ENCODE measurements at regions not wholly inside any gene's neighbourhood (a gene's known extent, or its start where the extent isn't known, plus 50 kb on each side); places are given as distances from the start of the nearest gene placed in this dataset.
"Not testable (repeated sequence)": the region's sequence is repeated elsewhere in the genome, so short reads cannot be mapped to it uniquely, and the experiment has no call there.

DNA sequence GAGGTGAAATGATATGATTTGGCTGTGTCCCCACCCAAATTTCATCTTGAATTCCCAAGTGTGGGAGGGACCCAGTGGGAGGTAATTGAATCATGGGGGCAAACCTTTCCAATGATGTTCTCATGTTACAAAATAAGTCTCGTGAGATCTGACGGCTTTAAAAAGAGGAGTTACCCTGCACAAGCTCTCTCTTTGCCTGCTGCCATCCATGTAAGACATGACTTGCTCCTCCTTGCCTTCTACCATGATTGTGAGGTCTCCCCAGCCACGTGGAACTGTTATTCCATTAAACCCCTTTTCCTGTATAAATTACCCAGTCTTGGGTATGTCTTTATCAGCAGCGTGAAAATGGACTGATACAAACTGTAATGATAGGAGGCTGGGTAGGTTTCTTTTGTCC, 145.1 kb downstream of the AKR1D1 start:
- not testable (repeated sequence) for DNase-seq

DNA sequence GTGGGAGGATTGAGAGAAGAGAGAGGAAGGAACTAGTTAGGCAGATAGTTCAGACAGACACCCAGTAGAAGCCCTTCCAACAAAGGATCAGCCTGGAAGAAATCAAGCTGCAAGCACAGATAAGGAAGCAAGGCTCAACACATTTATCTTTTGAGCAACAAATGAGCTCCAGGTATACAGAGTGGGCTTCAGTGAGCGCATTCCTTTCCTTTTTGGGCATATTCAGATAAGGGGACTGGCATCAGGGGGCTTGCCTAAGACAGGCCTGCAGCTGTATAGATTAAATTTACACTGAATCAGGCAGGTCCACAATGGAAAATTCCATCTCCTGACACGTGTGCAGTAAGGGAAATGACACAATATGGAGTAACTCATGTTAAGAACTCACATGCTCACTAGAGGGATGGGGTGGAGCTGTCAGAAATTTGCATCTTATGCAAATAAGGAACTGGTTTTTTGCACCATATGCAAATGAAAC, 147.2 kb downstream of the AKR1D1 start:
- DNase-seq, result no peak

DNA sequence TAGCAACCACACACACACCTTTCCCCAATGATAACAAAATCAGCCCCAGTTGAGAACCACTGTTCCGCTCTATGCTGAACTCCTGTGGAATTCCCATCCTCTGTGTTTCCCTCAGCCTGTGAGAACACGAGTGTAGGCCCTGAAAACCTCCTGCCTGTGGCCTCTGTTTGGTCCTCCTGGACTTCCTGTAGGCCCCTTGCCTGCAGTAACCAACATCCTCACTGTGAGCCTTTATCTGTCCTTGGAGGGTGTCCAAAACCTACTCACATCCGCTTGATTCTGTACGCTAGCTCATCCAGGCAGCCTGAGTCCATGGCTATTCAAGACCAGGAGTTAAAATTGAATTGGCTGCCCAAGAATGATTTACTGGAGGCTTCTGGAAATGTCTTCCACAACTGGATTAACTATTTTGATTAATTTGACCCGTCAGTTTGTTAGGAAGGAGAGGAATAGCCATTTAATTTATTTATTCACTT, 149.8 kb downstream of the AKR1D1 start:
- DNase-seq, result no peak

DNA sequence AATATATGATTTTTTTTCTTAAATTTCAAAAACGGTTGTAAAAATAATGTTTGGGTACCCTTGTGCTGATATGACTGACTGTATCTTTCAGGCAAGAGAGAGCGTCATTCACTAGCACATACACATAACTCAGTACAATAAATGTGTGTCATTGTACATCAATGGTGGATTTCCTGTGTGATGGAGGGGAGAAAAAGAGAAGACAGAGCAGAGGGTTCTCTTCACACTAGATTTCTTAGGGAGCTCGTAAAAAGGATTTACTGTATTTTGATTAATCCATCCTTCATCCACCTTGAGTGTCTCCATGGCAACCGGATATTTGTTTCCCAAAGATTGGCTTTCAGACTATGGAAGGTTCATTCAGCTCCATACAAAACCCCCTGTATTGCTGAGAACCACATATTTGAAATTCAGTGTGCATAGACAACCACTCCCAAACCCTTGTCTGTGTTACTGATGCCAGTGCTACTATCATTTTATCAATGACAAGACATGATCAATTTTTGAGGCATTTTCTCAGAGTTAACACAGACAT, 150.6 kb downstream of the AKR1D1 start:
- DNase-seq, result no peak

DNA sequence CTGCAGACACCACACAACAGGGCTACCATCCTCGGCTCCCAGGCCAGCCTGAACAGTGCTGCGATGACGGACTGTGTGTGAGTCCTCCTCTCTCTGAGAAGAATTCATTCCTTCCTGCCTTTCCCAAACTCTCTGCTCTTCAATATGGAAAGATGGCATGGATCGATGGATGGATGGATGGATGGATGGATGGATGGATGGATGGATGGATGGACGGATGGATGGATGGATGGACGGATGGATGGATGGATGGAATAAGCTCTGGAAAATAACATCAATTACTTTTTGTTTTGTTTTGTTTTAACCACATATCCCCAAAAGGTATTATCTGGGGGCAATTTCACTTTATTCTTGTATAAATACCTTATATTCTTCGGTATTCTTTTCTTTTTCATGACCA, 151.9 kb downstream of the AKR1D1 start:
- no peak for DNase-seq

DNA sequence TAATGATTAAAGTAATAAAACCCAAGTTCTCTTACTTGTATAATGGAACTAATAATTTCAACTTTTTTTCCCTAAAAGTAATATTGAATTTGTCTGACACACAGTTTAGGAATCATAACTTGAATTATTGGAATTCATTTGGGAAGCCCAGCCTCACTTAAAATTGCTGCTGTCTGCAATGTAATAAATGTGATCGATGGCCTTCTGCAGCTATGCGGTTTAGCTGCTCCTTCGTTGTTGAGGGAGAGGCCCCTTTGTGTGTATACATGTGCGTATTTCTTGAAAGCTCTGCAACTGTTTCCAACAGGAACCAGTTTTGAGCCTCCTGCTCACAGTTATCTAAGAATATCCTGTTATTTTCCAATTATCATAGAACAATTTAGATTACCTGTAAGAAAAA, 152.5 kb downstream of the AKR1D1 start:
- DNase-seq, result no peak

DNA sequence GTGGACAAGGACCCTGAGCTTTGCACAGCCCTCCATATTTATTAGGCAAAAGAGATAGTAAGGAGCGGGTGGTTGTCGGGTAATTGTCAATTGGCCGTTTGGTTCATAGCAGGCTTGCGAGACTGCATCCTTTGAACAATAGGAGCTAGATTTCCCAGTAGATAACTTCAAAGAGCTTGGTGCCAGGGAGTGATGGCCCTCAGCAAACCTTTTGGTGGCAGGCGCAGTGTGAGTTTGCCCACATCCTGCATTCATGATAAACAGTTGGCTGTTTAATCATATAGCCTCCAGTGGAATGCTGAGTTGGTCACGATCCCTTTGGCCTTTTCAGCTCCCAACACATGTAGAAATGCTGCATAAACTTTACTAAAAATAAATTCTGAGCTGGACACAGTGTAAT, 156.9 kb downstream of the AKR1D1 start:
- no peak for DNase-seq

DNA sequence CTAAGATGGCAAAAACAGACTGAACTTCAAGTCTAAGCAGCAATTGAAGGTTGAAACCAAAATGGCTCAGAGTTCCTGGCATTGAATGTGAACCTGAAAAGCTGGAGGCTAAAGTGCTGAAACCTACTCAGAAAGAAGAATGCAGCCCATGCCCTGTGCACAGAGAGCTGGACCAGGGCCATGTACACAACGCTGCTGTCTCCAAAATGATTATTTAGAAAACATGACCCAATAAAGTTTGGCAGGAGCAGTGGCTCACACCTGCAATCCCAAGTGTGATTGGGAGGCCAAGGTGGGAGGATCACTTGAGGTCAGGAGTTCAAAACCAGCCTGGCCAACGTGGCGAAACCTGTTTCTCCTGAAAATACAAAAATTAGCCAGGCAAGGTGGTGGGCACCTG, 158.9 kb downstream of the AKR1D1 start:
- no peak for DNase-seq

DNA sequence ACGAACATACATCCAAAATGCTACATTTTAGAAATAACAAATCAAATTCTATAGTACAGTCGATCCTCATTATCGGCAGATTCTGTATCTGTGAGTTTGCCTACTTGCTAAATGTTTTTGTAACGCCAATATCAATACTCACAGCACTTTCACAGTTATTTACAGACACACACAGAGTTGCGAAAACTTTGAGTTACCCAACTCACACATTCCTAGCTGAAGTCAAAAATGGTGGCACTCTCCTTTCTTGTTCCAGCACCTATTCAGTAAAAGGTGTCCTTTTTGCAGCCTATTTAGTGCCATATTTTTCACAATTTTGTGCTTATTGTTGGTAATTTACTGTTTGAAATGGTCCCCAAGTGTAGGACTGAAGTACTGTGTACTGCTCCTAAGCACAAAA, 161.7 kb downstream of the AKR1D1 start:
- no peak for DNase-seq

DNA sequence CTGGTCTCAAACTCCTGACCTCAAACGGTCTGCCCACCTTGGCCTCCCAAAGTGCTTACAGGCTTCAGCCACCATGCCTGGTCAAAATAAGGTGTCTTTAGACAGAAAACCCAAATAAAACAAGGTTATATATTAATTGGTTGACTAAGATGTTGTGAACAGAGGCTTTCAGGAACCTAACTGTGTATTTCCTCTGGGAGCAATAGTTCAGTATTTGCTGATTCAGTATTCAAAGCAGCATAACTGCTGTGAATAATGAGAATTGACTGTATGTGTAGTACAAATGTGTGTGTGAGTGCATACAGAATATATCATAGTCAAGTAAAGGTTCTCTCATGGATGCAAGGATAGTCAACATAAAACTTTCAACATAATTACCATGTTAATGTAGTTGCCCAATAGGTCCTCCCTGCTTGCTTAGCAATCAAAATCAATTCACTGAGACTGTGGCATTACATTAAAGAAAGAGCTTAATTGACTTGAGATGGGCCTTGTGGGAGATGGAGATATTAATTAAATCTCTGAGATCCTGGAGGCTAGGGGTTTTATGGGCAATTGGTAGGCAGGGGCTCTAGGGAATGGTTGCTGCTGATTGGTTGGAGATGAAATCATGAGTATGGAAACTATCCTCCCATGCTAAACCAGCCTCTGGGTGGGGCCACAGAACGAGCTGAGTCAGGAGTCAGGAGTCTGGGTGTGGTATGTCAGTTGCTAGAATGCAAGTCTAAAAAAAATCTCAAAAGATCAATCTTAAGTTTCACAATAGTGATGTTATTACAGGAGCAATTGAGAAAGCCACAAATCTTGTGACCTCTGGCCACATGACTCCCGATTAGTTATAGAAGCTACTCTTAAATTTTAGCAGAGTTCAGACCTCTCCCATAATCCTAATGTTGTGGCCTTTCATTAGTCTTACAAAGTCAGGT, 162.7 kb downstream of the AKR1D1 start:
- no peak for DNase-seq

DNA sequence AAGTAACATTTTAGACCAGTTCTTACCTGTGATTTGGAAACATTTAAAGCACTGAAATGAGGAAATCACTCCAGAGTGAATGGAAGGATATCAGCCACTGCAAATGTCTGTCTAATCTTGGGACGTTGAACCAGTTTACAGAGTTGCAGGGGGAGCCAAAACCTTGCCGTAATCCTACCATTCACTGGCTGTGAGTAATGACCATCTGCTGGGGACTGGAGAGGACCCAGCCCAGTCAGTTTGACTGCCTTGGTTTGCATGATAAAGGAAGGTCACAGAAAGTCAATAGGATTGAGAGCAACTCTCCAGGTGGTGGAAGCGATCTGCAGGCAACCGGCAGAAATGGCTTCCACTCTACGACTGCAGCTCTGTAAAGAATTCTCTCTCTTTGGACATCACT, 167.2 kb downstream of the AKR1D1 start:
- DNase-seq, result no peak

DNA sequence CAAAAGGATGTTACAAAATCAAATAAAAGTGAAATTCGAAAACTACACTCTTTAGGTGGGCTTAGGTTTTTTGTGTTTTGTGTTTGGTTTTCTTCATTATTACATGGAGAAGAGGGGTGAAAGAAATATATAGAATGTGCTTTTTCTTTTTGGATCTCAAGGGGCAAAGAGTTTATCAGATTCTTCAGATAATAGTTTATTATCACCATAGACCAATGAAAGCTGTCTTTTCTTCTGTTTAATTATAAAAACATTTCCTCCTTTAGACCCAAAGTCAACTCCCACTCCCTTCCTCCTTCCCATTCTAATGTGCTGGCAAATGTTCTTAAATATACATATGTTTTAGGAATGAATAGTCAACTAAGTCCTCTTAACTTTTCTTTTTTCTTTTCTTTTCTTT, 167.6 kb downstream of the AKR1D1 start:
- DNase-seq, result no peak

DNA sequence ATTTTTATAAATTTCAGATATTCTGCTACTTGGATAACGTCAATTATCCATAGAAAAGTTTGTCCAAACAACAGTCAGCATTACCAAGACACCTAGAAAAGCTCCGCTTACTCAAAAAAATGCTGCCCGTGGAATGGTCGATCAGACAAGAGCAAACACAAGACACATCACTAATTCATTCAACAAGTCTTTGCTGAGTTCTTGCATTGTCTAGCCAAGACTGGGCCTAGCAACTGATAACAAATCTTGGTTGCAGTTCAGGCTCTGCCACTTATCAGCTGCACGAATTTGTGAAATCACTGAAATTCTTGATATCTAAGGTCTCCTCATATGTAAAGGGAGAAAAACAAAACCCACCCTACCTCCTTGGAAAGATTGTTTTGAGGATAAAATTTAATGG, 168.3 kb downstream of the AKR1D1 start:
- DNase-seq, result no peak

DNA sequence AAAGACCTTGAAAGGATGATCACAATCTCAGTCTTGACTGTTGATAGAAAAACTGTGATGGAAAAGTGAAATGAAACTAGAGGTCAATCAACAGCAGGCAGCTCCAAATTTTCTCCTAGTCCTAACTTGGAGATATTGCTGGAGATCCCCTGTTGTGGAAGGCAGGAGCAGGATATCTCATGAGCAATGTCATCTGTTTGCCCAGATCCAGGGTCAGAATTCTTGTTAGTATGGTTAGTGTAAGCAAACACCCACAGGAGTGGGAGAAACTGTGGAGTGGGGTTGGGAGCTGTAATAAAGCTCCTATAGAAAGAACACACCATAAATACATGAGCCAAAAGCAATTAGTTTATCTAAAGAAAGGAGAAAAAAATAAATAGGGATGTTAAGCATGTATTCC, 169.0 kb downstream of the AKR1D1 start:
- DNase-seq, result no peak

DNA sequence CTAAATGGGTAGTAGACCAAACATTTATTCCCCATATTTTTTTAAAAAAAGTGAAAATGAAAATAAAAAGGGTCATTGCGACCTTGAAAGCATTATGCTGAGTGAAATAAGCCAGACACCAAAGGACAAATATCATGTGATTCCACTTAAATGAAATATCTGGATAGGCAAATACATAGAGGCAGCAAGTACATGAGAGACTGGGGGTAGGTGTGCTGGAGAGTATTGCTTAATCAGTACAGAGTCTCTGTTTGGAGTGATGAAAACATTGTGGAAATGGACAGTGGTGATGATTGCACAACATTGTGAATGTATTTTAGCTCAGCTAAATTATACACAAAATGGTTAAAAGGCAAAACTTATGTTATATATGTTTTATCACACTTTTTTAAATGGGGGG, 169.4 kb downstream of the AKR1D1 start:
- no peak for DNase-seq

DNA sequence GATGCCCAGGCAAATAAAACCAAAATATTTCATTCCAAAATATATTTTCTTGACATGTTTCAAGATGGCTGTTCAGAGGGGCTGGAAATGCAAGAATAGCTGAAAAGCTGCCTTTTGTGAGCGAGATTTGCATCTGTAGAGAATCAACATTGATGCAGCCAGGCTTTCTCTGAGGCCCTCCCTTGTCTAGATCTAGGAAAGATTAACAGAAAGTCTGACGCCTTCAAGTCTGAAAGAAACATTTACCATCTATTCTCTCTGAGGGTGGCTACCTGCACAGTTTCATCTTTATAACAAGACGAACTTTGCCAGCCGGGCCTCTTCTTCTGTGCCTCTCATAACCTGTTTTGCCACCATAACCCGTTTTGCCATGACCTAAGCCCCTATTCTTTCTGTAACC, 170.2 kb downstream of the AKR1D1 start:
- no peak for DNase-seq

DNA sequence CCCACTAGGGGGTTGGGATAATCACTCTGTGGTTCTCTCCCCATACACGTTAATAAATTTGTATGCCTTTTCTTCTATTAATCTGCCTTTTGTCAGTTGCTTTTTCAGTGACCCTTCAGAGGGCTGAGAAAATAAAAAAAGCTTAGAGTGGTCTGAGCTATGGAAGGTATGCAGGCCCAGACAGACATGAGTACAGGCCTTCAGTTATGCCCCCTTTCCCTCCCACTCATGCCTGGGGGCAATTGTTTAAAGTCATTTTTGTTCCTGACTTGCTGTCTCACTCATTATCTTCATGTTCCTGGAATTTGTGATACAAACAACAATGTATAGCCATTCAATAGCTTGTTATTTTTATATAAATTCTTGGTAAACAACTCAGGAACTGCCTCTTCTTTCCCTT, 170.8 kb downstream of the AKR1D1 start:
- DNase-seq, result no peak

DNA sequence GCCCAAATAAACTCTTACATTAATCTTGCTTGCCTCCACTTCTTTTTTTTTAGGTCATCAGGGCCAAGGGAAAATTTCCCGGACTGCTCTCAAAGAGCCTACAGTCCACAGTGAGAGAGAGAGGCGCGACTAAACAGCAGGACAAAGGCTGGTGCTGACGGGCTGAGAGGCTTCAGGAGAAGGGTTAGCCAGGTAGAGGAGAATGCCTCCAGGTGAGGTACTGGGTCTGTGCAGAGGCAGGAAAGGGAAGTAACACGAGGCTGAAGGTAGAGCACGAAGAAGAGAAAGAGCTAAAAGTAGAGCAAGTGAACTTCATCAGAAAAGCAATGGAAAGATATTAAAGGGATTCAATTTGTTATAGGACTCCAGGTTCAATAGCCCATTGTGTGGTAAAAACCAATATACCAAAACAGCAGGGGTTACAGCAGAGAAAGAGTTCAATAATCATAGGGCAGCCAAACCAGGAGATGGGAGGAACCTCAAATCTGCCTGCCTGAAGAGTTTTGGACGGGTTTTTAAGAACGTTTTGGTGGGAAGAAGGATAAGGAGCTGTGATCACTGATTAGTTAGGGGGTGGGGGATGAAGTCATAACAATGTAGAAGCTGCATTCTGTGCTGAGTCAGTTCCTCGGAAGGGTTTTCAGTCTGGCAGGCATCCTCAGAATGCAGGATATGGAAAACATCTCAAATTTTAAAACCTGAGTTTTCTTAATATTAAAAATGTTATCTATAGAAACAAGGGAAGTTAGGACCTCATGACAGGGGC, 171.5 kb downstream of the AKR1D1 start:
- no peak for DNase-seq

DNA sequence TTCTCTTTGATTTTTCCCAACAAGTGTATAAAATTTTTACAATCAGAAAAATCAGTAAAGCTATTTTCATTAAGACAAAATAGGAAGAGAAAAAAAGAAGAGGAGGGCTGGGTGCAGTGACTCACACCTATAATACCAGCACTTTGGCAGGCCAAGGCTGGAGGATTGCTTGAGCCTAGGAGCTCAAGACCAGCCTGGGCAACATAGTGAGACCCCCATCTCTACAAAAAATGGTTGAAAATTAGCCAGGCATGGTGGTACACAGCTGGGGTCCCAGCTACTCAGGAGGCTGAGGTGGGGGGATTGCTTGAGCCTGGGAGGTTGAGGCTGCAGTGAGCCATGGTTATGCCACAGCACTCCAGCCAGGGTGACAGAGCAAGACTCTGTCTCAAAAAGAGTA, 172.3 kb downstream of the AKR1D1 start:
- DNase-seq, result no peak

DNA sequence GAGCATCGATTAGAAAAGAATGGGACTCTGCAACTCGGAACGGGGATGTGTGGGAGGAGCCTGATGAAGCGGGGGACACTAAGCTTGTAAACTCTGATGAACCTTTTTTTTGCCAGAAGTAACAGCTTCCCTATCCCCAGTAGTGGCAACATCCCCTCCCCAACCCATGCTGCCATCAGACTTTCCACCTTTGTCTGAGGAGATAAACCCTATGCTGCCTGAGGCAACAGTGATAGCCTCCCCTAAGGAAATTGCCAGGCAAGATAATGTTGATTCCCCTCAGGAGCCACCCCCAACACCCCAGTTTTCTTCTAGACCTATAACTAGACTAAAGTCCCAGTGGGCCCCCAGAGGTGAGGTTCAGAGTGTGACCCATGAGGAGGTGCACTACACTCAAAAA, 173.7 kb downstream of the AKR1D1 start:
- DNase-seq, result no peak

DNA sequence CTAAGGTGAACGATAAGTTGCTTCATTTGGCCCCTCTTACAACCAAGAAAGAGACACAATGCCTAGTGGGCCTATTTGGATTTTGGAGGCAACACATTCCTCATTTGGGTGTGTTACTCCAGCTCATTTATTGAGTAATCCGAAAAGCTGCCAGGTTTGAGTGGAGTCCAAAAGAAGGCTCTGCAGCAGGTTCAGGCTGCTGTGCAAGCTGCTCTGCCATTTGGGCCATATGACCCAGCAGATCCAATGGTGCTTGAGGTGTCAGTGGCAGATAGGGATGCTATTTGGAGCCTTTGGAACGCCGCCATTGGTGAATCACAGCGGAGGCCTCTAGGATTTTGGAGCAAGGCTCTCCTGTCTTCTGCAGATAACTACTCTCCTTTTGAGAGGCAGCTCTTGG, 176.4 kb downstream of the AKR1D1 start:
- not testable (repeated sequence) for DNase-seq

DNA sequence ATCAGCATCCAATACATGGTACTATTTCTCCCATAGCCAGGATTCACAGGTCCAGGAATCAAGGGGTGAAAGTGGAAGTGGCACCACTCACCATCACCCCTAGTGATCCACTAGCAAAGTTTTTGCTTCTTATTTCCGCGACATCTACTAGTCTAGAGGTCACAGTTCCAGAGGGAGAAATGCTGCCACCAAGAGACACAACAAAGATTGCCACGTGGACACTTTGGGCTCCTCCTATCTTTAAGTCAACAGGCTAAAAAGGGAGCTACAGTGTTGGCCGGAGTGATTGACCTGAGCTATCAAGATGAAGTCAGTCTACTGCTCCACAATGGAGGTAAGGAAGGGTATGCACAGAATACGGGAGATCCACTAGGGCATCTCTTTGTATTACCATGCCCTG, 178.2 kb downstream of the AKR1D1 start:
- DNase-seq, result no peak

DNA sequence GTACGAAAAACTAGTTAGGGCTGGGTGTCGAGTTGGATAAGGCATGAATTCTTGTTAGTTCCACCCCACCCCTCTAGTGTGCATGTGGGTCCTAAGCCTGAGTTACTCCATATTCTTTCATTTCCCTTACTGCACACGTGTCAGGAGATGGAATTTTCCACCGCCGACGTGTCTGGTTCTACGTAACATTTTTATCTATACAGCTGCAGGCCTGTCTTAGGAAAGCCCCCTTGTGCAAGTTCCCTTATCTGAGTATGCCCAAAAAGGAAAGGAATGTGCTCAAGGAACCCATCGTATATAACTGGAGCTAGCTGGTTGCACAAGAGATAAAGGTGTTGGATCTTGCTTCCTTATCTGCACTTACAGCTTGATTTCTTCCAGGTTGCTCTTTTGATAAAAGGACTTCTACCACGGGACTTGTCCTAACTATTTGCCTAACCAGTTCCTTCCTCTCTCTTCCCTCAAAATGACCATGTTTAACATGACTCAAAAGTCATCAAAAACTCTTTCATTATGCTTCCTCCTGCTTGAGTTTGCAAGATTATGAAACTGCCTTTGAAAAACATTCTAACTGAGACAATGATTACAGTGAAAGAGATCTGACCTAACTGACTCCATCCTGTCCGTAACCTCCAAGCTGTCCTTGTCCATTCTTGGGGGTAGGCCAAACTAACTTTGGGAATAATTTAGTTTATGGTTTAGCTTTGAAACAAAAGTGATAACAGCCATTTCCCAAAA, 181.4 kb downstream of the AKR1D1 start:
- DNase-seq, result no peak

Measured in NCI-H1105 (cell line).